Ovary (tissue), 3 donors: ENCODE measurements at regions not wholly inside any gene's neighbourhood (a gene's known extent, or its start where the extent isn't known, plus 50 kb on each side); places are given as distances from the start of the nearest gene placed in this dataset.

ENCODE experiments used
- EP300 ChIP-seq: sonication (generic); formaldehyde crosslinking; IDR thresholded peaks from one replicate; pipeline ENCODE4 v1.6.1; 2017; ENCODE audit warnings: antibody characterized with exemption
- POLR2A ChIP-seq: fragments of 450-650 bp; IDR thresholded peaks from one replicate; pipeline ENCODE4 v1.6.1; 2017; ENCODE audit warnings: antibody characterized with exemption, mild to moderate bottlenecking, moderate library complexity
- TF ChIP-seq, protein P1 (sequence below), 3 donors: fragments of 450-650 bp in 2 of 3; fragments of 200-600 bp in 1 of 3; IDR thresholded peaks; one replicate each; pipeline versions ENCODE4 v1.5.1 to v1.8.0; 2016 to 2022; ENCODE audit warnings: antibody characterized with exemption in 3 of 3, mild to moderate bottlenecking in 1 of 3
- donor health status: DM: no; HTN: no; CAD: no.

DNA sequence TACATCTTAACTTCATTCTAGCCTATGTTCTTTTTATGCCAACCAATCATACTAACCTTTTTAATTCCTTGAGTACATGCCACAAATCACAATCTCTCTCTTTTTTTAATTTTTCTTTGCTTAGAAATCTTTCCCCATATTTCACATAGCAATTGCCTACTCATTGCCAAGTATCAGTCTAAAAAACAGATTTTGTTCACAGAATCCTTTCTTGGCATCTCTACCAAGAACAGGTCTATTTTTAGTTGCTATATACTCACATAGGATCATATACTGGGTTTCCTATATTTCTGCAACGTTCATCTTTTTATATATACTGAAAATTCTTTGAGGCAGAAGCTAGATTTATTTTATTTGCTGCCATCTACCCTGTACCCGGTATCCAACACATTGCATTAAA, 292.1 kb downstream of the GASK1B start:
- TF ChIP-seq, protein P1, sequence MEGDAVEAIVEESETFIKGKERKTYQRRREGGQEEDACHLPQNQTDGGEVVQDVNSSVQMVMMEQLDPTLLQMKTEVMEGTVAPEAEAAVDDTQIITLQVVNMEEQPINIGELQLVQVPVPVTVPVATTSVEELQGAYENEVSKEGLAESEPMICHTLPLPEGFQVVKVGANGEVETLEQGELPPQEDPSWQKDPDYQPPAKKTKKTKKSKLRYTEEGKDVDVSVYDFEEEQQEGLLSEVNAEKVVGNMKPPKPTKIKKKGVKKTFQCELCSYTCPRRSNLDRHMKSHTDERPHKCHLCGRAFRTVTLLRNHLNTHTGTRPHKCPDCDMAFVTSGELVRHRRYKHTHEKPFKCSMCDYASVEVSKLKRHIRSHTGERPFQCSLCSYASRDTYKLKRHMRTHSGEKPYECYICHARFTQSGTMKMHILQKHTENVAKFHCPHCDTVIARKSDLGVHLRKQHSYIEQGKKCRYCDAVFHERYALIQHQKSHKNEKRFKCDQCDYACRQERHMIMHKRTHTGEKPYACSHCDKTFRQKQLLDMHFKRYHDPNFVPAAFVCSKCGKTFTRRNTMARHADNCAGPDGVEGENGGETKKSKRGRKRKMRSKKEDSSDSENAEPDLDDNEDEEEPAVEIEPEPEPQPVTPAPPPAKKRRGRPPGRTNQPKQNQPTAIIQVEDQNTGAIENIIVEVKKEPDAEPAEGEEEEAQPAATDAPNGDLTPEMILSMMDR (IDR thresholded peaks at IDR 0.05) = no peak
- TF ChIP-seq EP300 (no peak), POLR2A (no peak)
